Endothelial cell of umbilical vein (primary cell): ENCODE measurements at regions not wholly inside any gene's neighbourhood (a gene's known extent, or its start where the extent isn't known, plus 50 kb on each side); places are given as distances from the start of the nearest gene placed in this dataset.
"Not testable (repeated sequence)": the region's sequence is repeated elsewhere in the genome, so short reads cannot be mapped to it uniquely, and the experiment has no call there.

ENCODE experiments used
- BruUV-seq: library from RNA; stranded (reverse); fragments of 400-500 nt; replicated peaks from 2 replicates; lab custom pipeline; 2021; lab: Mats Ljungman, UMichigan
- CTCF ChIA-PET: fragments of 300-600, 350-600 bp; sonication (Branson Sonifier 250); formaldehyde crosslinking; loops from one replicate; lab custom pipeline; 2021; ENCODE audit warnings: antibody characterized with exemption, inconsistent platforms; lab: Charles Lee
- POLR2A ChIA-PET: fragments of 300-600, 350-600 bp; sonication (Branson Sonifier 250); formaldehyde crosslinking; loops from one replicate; lab custom pipeline; 2021; ENCODE audit warnings: antibody characterized with exemption, inconsistent platforms; lab: Charles Lee
- DNase-seq: peaks from one replicate; pipeline ENCODE4 v3.0.0-alpha.2; 2011; ENCODE audit warnings: low read depth, low spot score
- FAIRE-seq: peaks from 2 replicates; lab custom pipeline; 2011; peaks lifted over from hg19 to GRCh38; lab: Jason Lieb, UNC
- H2AFZ ChIP-seq: 2 replicates; pipeline ENCODE4 v1.6.0; 2012; ENCODE audit warnings: low read depth, low read length, control low read depth, inconsistent platforms
- H3K27ac ChIP-seq: 2 replicates; pipeline ENCODE4 v1.5.1; 2011; ENCODE audit warnings: low read depth, mild to moderate bottlenecking, control low read depth, low read length, moderate library complexity; ENCODE audit not compliant: insufficient read depth
- H3K27me3 ChIP-seq, 2 experiments: 2 replicates each; pipeline versions ENCODE4 v1.6.0 to v1.6.1; 2011; ENCODE audit warnings: low read length in 2 of 2, mixed read lengths in 1 of 2; ENCODE audit not compliant: control insufficient read depth in 2 of 2, insufficient read depth in 2 of 2
- H3K36me3 ChIP-seq, 2 experiments: 2 replicates in 1 of 2; 3 replicates in 1 of 2; pipeline ENCODE4 v1.5.1; 2011; ENCODE audit warnings: low read length in 2 of 2, mild to moderate bottlenecking in 1 of 2, moderate library complexity in 1 of 2; ENCODE audit not compliant: control insufficient read depth in 2 of 2, insufficient read depth in 2 of 2; ENCODE audit errors: extremely low read depth in 1 of 2
- H3K4me1 ChIP-seq: 3 replicates; pipeline ENCODE4 v1.5.1; 2011; ENCODE audit warnings: mild to moderate bottlenecking, low read length; ENCODE audit not compliant: control insufficient read depth, insufficient read depth; ENCODE audit errors: extremely low read depth
- H3K4me2 ChIP-seq: 2 replicates; pipeline ENCODE4 v1.6.1; 2011; ENCODE audit warnings: low read length, control low read depth, mixed read lengths; ENCODE audit not compliant: insufficient read depth
- H3K4me3 ChIP-seq, 3 experiments: fragments of 200-600 bp in 1 of 3; sonication (generic), shearing (Covaris generic) in 1 of 3; replicated peaks in 1 of 3; 2 replicates each; pipeline ENCODE4 v1.5.1; 2011 to 2016; ENCODE audit warnings: control low read depth in 3 of 3, low read length in 3 of 3, mild to moderate bottlenecking in 2 of 3, inconsistent platforms in 1 of 3, low read depth in 1 of 3, moderate library complexity in 1 of 3; ENCODE audit not compliant: insufficient read depth in 1 of 3
- H3K79me2 ChIP-seq: 2 replicates; pipeline ENCODE4 v1.6.0; 2012; ENCODE audit warnings: low read length, inconsistent platforms; ENCODE audit not compliant: control insufficient read depth, insufficient read depth
- H3K9ac ChIP-seq: replicated peaks from 2 replicates; pipeline ENCODE3; 2011; ENCODE audit warnings: low read length, control low read depth; ENCODE audit not compliant: insufficient read depth; ENCODE audit errors: extremely low read depth
- H3K9me1 ChIP-seq: replicated peaks from 3 replicates; pipeline ENCODE4 v1.6.0; 2011; ENCODE audit warnings: mild to moderate bottlenecking, low read length; ENCODE audit not compliant: control insufficient read depth, insufficient read depth; ENCODE audit errors: extremely low read depth
- H3K9me3 ChIP-seq: replicated peaks from 2 replicates; pipeline ENCODE4 v1.5.1; 2012; ENCODE audit warnings: low read length, inconsistent platforms; ENCODE audit not compliant: control insufficient read depth, insufficient read depth
- H4K20me1 ChIP-seq: replicated peaks from 2 replicates; pipeline ENCODE3; 2011; ENCODE audit warnings: mild to moderate bottlenecking, low read length; ENCODE audit not compliant: control insufficient read depth, insufficient read depth; ENCODE audit errors: extremely low read depth
- CTCF ChIP-seq, 2 donors: IDR thresholded peaks; 1 replicate in 1 of 2; 2 replicates in 1 of 2; pipeline ENCODE4 v1.5.1; 2011; ENCODE audit warnings: low read length in 2 of 2, mild to moderate bottlenecking in 2 of 2, moderate library complexity in 2 of 2, control low read depth in 1 of 2, inconsistent platforms in 1 of 2, low read depth in 1 of 2; ENCODE audit not compliant: insufficient read depth in 1 of 2; ENCODE audit errors: extremely low read depth in 1 of 2
- GATA2 ChIP-seq: IDR thresholded peaks from 2 replicates; pipeline ENCODE4 v1.7.0; 2011; ENCODE audit warnings: low read depth, mild to moderate bottlenecking, moderate library complexity, mixed read lengths, low read length; ENCODE audit not compliant: insufficient read length, insufficient read depth
- MYC ChIP-seq: IDR thresholded peaks from one replicate; pipeline ENCODE4 v1.6.1; 2011; ENCODE audit warnings: mild to moderate bottlenecking, low read depth, low read length
- dilution Hi-C: fragments of 300-500 bp; cut with MboI; formaldehyde crosslinking; loops from one replicate; pipeline ENCODE4 v1.15.0; 2019; ENCODE audit warnings: low sequenced_read_pairs; ENCODE audit not compliant: extremely low pct_ligation_motif_present
- intact Hi-C: fragments of 100-400 bp; cut with micrococcal nuclease; formaldehyde crosslinking; loops from one replicate; pipeline ENCODE4 v1.10.0; 2022

- H3K27ac ChIP-seq: no peak overlapping the region
- peaks cover 37 to 52% of the 10 kb centered on the region in 2 experiments for H3K27me3 ChIP-seq
- TF ChIP-seq CTCF (IDR thresholded peaks at IDR 0.05; ENCODE audit: extremely low read depth in 1 of 2, insufficient read depth in 1 of 2, low read depth in 1 of 2, low read length in 2 of 2) (no peak), GATA2 (no peak), MYC (no peak)
- dilution Hi-C loops (no loop called here), intact Hi-C loops (no loop called here)
- no peak overlapping the region for H3K4me2 ChIP-seq
- no peaks in the 10 kb centered on the region for H3K79me2 ChIP-seq
- BruUV-seq: no TSS peak
- H3K4me3 ChIP-seq: no peak overlapping the region
- no peak overlapping the region for H2AFZ ChIP-seq
- POLR2A ChIA-PET: no interaction called here
- H3K9me3 ChIP-seq: no peaks in the 10 kb centered on the region
- CTCF ChIA-PET: no interaction called here
- peaks cover 7% of the 10 kb centered on the region for H3K4me1 ChIP-seq
- no peak for FAIRE-seq
- H3K9me1 ChIP-seq: no peaks in the 10 kb centered on the region
- no peak overlapping the region for H3K9ac ChIP-seq
- no peak for DNase-seq
- no peaks in the 10 kb centered on the region for H3K36me3 ChIP-seq
- H4K20me1 ChIP-seq: no peaks in the 10 kb centered on the region
Observed at GRCh38 chr1:148307583-148308185, 155.6 kb upstream of the NBPF11 start.

GRCh38 chr1:148304935-148305334 lies 152.9 kb upstream of the NBPF11 start:
- intact Hi-C loops, POLR2A ChIA-PET, H3K9me1 ChIP-seq, H3K27ac ChIP-seq, DNase-seq, dilution Hi-C loops, H3K4me2 ChIP-seq, H2AFZ ChIP-seq, BruUV-seq, H3K36me3 ChIP-seq, H3K79me2 ChIP-seq, CTCF ChIA-PET, H3K4me3 ChIP-seq, H3K9ac ChIP-seq, H3K9me3 ChIP-seq, H4K20me1 ChIP-seq, H3K4me1 ChIP-seq: not testable (repeated sequence)
- FAIRE-seq: peak; percentile 71
- H3K27me3 ChIP-seq: peaks cover 21 to 26% of the 10 kb centered on the region in 2 experiments

GRCh38 chr1:148302586-148303364 lies 150.7 kb upstream of the NBPF11 start:
- POLR2A ChIA-PET: interaction anchor here (0.7 kb wide), 2 partner anchors 22 to 39 kb away, joined by 4 read pairs; no protein-coding TSS in a partner anchor
- H3K4me3 ChIP-seq: peak overlapping the region; percentile 39 to 73 (median 68)
- DNase-seq, H3K9me1 ChIP-seq, intact Hi-C loops, dilution Hi-C loops, H3K79me2 ChIP-seq, H3K27ac ChIP-seq, H3K27me3 ChIP-seq, H3K36me3 ChIP-seq, H4K20me1 ChIP-seq, H3K4me1 ChIP-seq, H3K9me3 ChIP-seq: not testable (repeated sequence)
- CTCF ChIA-PET: interaction anchor here (1.0 to 1.1 kb wide), 2 partner anchors 23 to 24 kb away, joined by 6 to 8 read pairs; no protein-coding TSS in a partner anchor
- BruUV-seq: TSS peak; percentile 100
- peak overlapping the region; percentile 37 for H3K9ac ChIP-seq
- FAIRE-seq: peak; percentile 95
- H2AFZ ChIP-seq: peak overlapping the region; percentile 86
- peak overlapping the region; percentile 91 for H3K4me2 ChIP-seq
